H9 (cell line): ENCODE measurements at regions not wholly inside any gene's neighbourhood (a gene's known extent, or its start where the extent isn't known, plus 50 kb on each side); places are given as distances from the start of the nearest gene placed in this dataset.

Source experiments
- DNase-seq: peaks from one replicate; pipeline ENCODE4 v3.0.0-alpha.2; 2017
- H2AFZ ChIP-seq: one replicate; pipeline ENCODE4 v1.6.1; 2013; ENCODE audit warnings: mild to moderate bottlenecking, low read length, control low read depth, moderate library complexity
- H2AK5ac ChIP-seq: 2 replicates; pipeline ENCODE4 v1.6.1; 2013; ENCODE audit warnings: low read length, control low read depth, mixed read lengths; ENCODE audit not compliant: insufficient read length
- H2BK120ac ChIP-seq: one replicate; pipeline ENCODE4 v1.6.1; 2013; ENCODE audit warnings: low read depth, mild to moderate bottlenecking, low read length, control low read depth, inconsistent platforms; ENCODE audit not compliant: poor library complexity, severe bottlenecking
- H2BK12ac ChIP-seq: 2 replicates; pipeline ENCODE4 v1.6.1; 2013; ENCODE audit warnings: low read length, control low read depth, mixed read lengths, low read depth; ENCODE audit not compliant: insufficient read length
- H2BK15ac ChIP-seq: 2 replicates; pipeline ENCODE4 v1.6.1; 2013; ENCODE audit warnings: low read depth, low read length, control low read depth
- H2BK20ac ChIP-seq: one replicate; pipeline ENCODE4 v1.6.1; 2013; ENCODE audit warnings: low read depth, mild to moderate bottlenecking, low read length, control low read depth, inconsistent platforms; ENCODE audit not compliant: poor library complexity, severe bottlenecking
- H2BK5ac ChIP-seq: 2 replicates; pipeline ENCODE4 v1.6.1; 2013; ENCODE audit warnings: low read length, control low read depth, mixed read lengths; ENCODE audit not compliant: insufficient read length
- H3K14ac ChIP-seq: 2 replicates; pipeline ENCODE4 v1.6.1; 2013; ENCODE audit warnings: low read length, control low read depth; ENCODE audit not compliant: insufficient read depth
- H3K18ac ChIP-seq: 2 replicates; pipeline ENCODE4 v1.6.1; 2013; ENCODE audit warnings: low read depth, mild to moderate bottlenecking, mixed read lengths, low read length, control low read depth; ENCODE audit not compliant: insufficient read length
- H3K23ac ChIP-seq: 2 replicates; pipeline ENCODE4 v1.6.1; 2013; ENCODE audit warnings: low read length, control low read depth, mixed read lengths, low read depth; ENCODE audit not compliant: insufficient read length
- H3K23me2 ChIP-seq: 2 replicates; pipeline ENCODE4 v1.6.1; 2013; ENCODE audit warnings: low read depth, mild to moderate bottlenecking, mixed read lengths, low read length, control low read depth; ENCODE audit not compliant: insufficient read length, poor library complexity, severe bottlenecking
- H3K27ac ChIP-seq: 2 replicates; pipeline ENCODE4 v1.5.1; 2013; ENCODE audit warnings: low read length, control low read depth, mixed read lengths, low read depth; ENCODE audit not compliant: insufficient read length
- H3K27me3 ChIP-seq: 2 replicates; pipeline ENCODE4 v1.6.1; 2013; ENCODE audit warnings: low read length, control low read depth, inconsistent platforms; ENCODE audit not compliant: insufficient read depth
- H3K4ac ChIP-seq: 2 replicates; pipeline ENCODE4 v1.6.1; 2013; ENCODE audit warnings: low read depth, mild to moderate bottlenecking, control low read depth, inconsistent platforms, low read length, moderate library complexity
- H3K4me1 ChIP-seq: 2 replicates; pipeline ENCODE4 v1.6.1; 2013; ENCODE audit warnings: low read length, control low read depth, inconsistent platforms; ENCODE audit not compliant: insufficient read depth
- H3K4me2 ChIP-seq: 2 replicates; pipeline ENCODE4 v1.6.1; 2013; ENCODE audit warnings: low read length, control low read depth, mixed read lengths; ENCODE audit not compliant: insufficient read length, insufficient read depth
- H3K56ac ChIP-seq: 2 replicates; pipeline ENCODE4 v1.6.1; 2013; ENCODE audit warnings: low read depth, mild to moderate bottlenecking, mixed read lengths, low read length, control low read depth; ENCODE audit not compliant: insufficient read length
- H3K79me1 ChIP-seq: 2 replicates; pipeline ENCODE4 v1.6.1; 2013; ENCODE audit warnings: low read depth, mild to moderate bottlenecking, moderate library complexity, low read length, control low read depth, inconsistent platforms; ENCODE audit not compliant: insufficient read depth, poor library complexity, severe bottlenecking
- H3K79me2 ChIP-seq: 2 replicates; pipeline ENCODE4 v1.6.1; 2013; ENCODE audit warnings: low read length, control low read depth, inconsistent platforms; ENCODE audit not compliant: insufficient read depth
- H3K9ac ChIP-seq: 2 replicates; pipeline ENCODE4 v1.6.1; 2013; ENCODE audit warnings: low read length, control low read depth, mixed read lengths; ENCODE audit not compliant: insufficient read length; ENCODE audit errors: extremely low read depth
- H3K9me3 ChIP-seq: one replicate; pipeline ENCODE4 v1.6.1; 2013; ENCODE audit warnings: low read depth, low read length, inconsistent platforms; ENCODE audit not compliant: control insufficient read depth
- H3T11ph ChIP-seq: one replicate; pipeline ENCODE4 v1.6.1; 2013; ENCODE audit warnings: mild to moderate bottlenecking, low read length, control low read depth, inconsistent platforms
- H4K20me1 ChIP-seq: one replicate; pipeline ENCODE4 v1.6.1; 2013; ENCODE audit not compliant: control insufficient read depth, insufficient read length, insufficient read depth
- H4K5ac ChIP-seq: 2 replicates; pipeline ENCODE4 v1.6.1; 2013; ENCODE audit warnings: low read depth, mild to moderate bottlenecking, mixed read lengths, low read length, control low read depth; ENCODE audit not compliant: insufficient read length
- H4K8ac ChIP-seq: replicated peaks from 2 replicates; pipeline ENCODE4 v1.6.1; 2013; ENCODE audit warnings: low read length, control low read depth, mixed read lengths, low read depth; ENCODE audit not compliant: insufficient read length
- H4K91ac ChIP-seq: 2 replicates; pipeline ENCODE4 v1.6.1; 2013; ENCODE audit warnings: low read depth, mild to moderate bottlenecking, moderate library complexity, mixed read lengths, low read length, control low read depth; ENCODE audit not compliant: insufficient read length
- H3K27ac Mint-ChIP-seq, 3 experiments: 2 replicates in 2 of 3; 3 replicates in 1 of 3; pipeline ENCODE4 v1.8.0; 2020 to 2021; ENCODE audit warnings: mixed read lengths in 3 of 3, mild to moderate bottlenecking in 1 of 3, moderate library complexity in 1 of 3
- H3K27me3 Mint-ChIP-seq: 2 replicates; pipeline ENCODE4 v1.8.0; 2021; ENCODE audit warnings: low read depth, mild to moderate bottlenecking, moderate library complexity, mixed read lengths
- H3K36me3 Mint-ChIP-seq, 3 experiments: 2 replicates in 2 of 3; 3 replicates in 1 of 3; pipeline ENCODE4 v1.8.0; 2020 to 2021; ENCODE audit warnings: low read depth in 3 of 3, mixed read lengths in 3 of 3; ENCODE audit not compliant: insufficient read depth in 1 of 3
- H3K4me1 Mint-ChIP-seq, 2 experiments: 2 replicates each; pipeline ENCODE4 v1.8.0; 2020; ENCODE audit warnings: mixed read lengths in 2 of 2
- H3K4me3 Mint-ChIP-seq, 2 experiments: 2 replicates in 1 of 2; 3 replicates in 1 of 2; pipeline ENCODE4 v1.8.0; 2020 to 2021; ENCODE audit warnings: mild to moderate bottlenecking in 2 of 2, mixed read lengths in 2 of 2, moderate library complexity in 1 of 2
- H3K9me3 Mint-ChIP-seq, 2 experiments: 2 replicates in 1 of 2; 3 replicates in 1 of 2; pipeline ENCODE4 v1.8.0; 2020; ENCODE audit warnings: mild to moderate bottlenecking in 2 of 2, mixed read lengths in 2 of 2, moderate library complexity in 1 of 2
- CTCF ChIP-seq: fragments of 200-600 bp; sonication (generic); conservative IDR thresholded peaks from 3 replicates; pipeline ENCODE4 v1.8.0; 2021; ENCODE audit warnings: antibody characterized with exemption, mild to moderate bottlenecking
- WGBS: extraction: QIAGEN DNeasy Blood & Tissue Kit; methylation state at CpG from one replicate; pipeline ENCODE4 v1.1.7; 2013; ENCODE audit warnings: missing lambda C conversion rate, low lambda C conversion rate, mixed read lengths; ENCODE audit not compliant: insufficient read length; ENCODE audit errors: extremely low coverage; 5-methylcytosine and 5-hydroxymethylcytosine counted together

DNA sequence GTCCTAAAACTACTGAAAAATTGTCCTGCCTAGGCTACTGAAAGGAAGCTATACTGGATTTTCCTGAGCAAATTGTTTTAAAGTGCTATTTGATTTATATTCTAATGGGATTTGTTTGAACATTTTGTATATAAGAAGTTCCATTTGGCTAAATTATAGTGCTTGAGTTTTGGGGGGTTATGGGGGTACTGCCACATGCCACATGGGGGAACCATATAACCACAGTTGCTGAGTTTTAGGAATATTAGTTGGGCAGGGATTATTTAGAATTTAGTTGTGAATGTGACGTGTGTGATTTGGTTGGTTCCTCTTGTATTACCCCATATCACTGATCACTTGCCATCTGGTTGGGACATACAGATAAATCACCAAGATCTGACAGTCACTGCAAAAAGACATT lies 224.5 kb upstream of the TAPT1 start:
- Histone ChIP-seq H2AFZ (no peak overlapping the region), H3K14ac (no peak overlapping the region), H3K18ac (no peak overlapping the region), H2BK20ac (no peak overlapping the region), H3K27me3 (peaks cover 24% of the 10 kb centered on the region; the same call in 1 of the 2 replicates), H3K4ac (no peak overlapping the region), H3K23me2 (no peaks in the 10 kb centered on the region), H3K4me1 (no peaks in the 10 kb centered on the region), H2BK12ac (no peak overlapping the region), H3K23ac (no peak overlapping the region), H3K79me1 (no peaks in the 10 kb centered on the region), H3T11ph (no peak overlapping the region), H2AK5ac (no peak overlapping the region), H2BK5ac (no peak overlapping the region), H3K56ac (no peak overlapping the region), H3K4me2 (no peak overlapping the region), H4K5ac (no peak overlapping the region), H4K91ac (no peak overlapping the region), H4K8ac (no peak overlapping the region), H3K79me2 (no peaks in the 10 kb centered on the region), H2BK120ac (no peak overlapping the region), H4K20me1 (no peaks in the 10 kb centered on the region), H2BK15ac (no peak overlapping the region), H3K9ac (no peak overlapping the region), H3K27ac (no peak overlapping the region), H3K9me3 (no peaks in the 10 kb centered on the region)
- no CpG with 5 or more reads among the region's 1 CpG for WGBS
- H3K27ac Mint-ChIP-seq, result peak overlapping the region in 1 of 3 experiments; percentile 58; a peak in 1 of 7 replicates
- peaks cover 96% of the 10 kb centered on the region for H3K27me3 Mint-ChIP-seq
- no peak overlapping the region for H3K4me3 Mint-ChIP-seq
- H3K4me1 Mint-ChIP-seq, result peaks cover 16 to 19% of the 10 kb centered on the region in 2 experiments
- TF ChIP-seq CTCF, result peak; percentile 40; the same call in 2 of the 3 replicates
- H3K36me3 Mint-ChIP-seq, result no peaks in the 10 kb centered on the region
- peaks cover 0 to 14% of the 10 kb centered on the region in 2 experiments; a peak in 1 of 5 replicates for H3K9me3 Mint-ChIP-seq
- DNase-seq, result no peak
